ENCODE measurements at regions not wholly inside any gene's neighbourhood (a gene's known extent, or its start where the extent isn't known, plus 50 kb on each side); places are given as distances from the start of the nearest gene placed in this dataset.

GRCh38 chr22:49505337-49506009, 322.2 kb downstream of the BRD1 start:
- Histone ChIP-seq H3K9me2 (replicated peaks; ENCODE audit: insufficient read depth, low read length) (no peaks in the 10 kb centered on the region), H2AFZ (ENCODE audit: low read length) (no peak overlapping the region), H3K27ac (ENCODE audit: low read length) (no peak overlapping the region), H3K4me1 (ENCODE audit: low read length) (no peaks in the 10 kb centered on the region), H3K9ac (ENCODE audit: low read length) (no peak overlapping the region), H3F3A (ENCODE audit: insufficient read depth, low read length) (no peaks in the 10 kb centered on the region), H3K4me3 (ENCODE audit: low read length) (no peak overlapping the region), H4K20me1 (ENCODE audit: insufficient read depth, low read length) (no peaks in the 10 kb centered on the region), H3K27me3 (replicated peaks; ENCODE audit: insufficient read depth, low read length) (no peaks in the 10 kb centered on the region), H3K79me2 (ENCODE audit: low read length) (peaks cover 8% of the 10 kb centered on the region), H3K36me3 (replicated peaks; ENCODE audit: insufficient read depth, low read length) (no peaks in the 10 kb centered on the region), H3K9me3 (replicated peaks; ENCODE audit: insufficient read depth, low read length) (no peaks in the 10 kb centered on the region), H3K4me2 (ENCODE audit: low read depth, low read length) (no peak overlapping the region)
- no peak for DNase-seq
- TF ChIP-seq EZH2phosphoT487 (IDR thresholded peaks at IDR 0.05; ENCODE audit: low read length): no peak
- TF ChIP-seq CTCF (IDR thresholded peaks at IDR 0.05; ENCODE audit: low read length): no peak
- TF ChIP-seq EZH2 (optimal IDR thresholded peaks at IDR 0.05; ENCODE audit: low read depth, low read length): no peak

- no peak overlapping the region for H3K4me2 ChIP-seq (ENCODE audit: low read depth, low read length)
- no peaks in the 10 kb centered on the region for H4K20me1 ChIP-seq (ENCODE audit: insufficient read depth, low read length)
- H3K4me1 ChIP-seq (ENCODE audit: low read length): no peaks in the 10 kb centered on the region
- no peaks in the 10 kb centered on the region for H3K27me3 ChIP-seq (replicated peaks; ENCODE audit: insufficient read depth, low read length)
- H3K9me3 ChIP-seq (replicated peaks; ENCODE audit: insufficient read depth, low read length): no peaks in the 10 kb centered on the region
- TF ChIP-seq EZH2 (optimal IDR thresholded peaks at IDR 0.05; ENCODE audit: low read depth, low read length): no peak
- TF ChIP-seq EZH2phosphoT487 (IDR thresholded peaks at IDR 0.05; ENCODE audit: low read length): no peak
- TF ChIP-seq CTCF (IDR thresholded peaks at IDR 0.05; ENCODE audit: low read length): no peak
- no peak for DNase-seq
- no peak overlapping the region for H3K27ac ChIP-seq (ENCODE audit: low read length)
- no peak overlapping the region for H2AFZ ChIP-seq (ENCODE audit: low read length)
- H3K36me3 ChIP-seq (replicated peaks; ENCODE audit: insufficient read depth, low read length): no peaks in the 10 kb centered on the region
- H3F3A ChIP-seq (ENCODE audit: insufficient read depth, low read length): no peaks in the 10 kb centered on the region
- H3K79me2 ChIP-seq (ENCODE audit: low read length): peaks cover 15% of the 10 kb centered on the region
- H3K9ac ChIP-seq (ENCODE audit: low read length): no peak overlapping the region
- no peak overlapping the region for H3K4me3 ChIP-seq (ENCODE audit: low read length)
- no peaks in the 10 kb centered on the region for H3K9me2 ChIP-seq (replicated peaks; ENCODE audit: insufficient read depth, low read length)
Measured at GRCh38 chr22:49503896-49504521, 323.7 kb downstream of the BRD1 start.

- Histone ChIP-seq H3K9ac (ENCODE audit: low read length) (no peak overlapping the region), H3K4me1 (ENCODE audit: low read length) (no peaks in the 10 kb centered on the region), H3K9me2 (replicated peaks; ENCODE audit: insufficient read depth, low read length) (no peaks in the 10 kb centered on the region), H3K4me3 (ENCODE audit: low read length) (no peak overlapping the region), H3K27me3 (replicated peaks; ENCODE audit: insufficient read depth, low read length) (no peaks in the 10 kb centered on the region), H3K79me2 (ENCODE audit: low read length) (peaks cover 15% of the 10 kb centered on the region), H3K9me3 (replicated peaks; ENCODE audit: insufficient read depth, low read length) (no peaks in the 10 kb centered on the region), H2AFZ (ENCODE audit: low read length) (no peak overlapping the region), H4K20me1 (ENCODE audit: insufficient read depth, low read length) (no peaks in the 10 kb centered on the region), H3F3A (ENCODE audit: insufficient read depth, low read length) (no peaks in the 10 kb centered on the region), H3K4me2 (ENCODE audit: low read depth, low read length) (no peak overlapping the region), H3K36me3 (replicated peaks; ENCODE audit: insufficient read depth, low read length) (no peaks in the 10 kb centered on the region), H3K27ac (ENCODE audit: low read length) (no peak overlapping the region)
- DNase-seq: no peak
- TF ChIP-seq CTCF (IDR thresholded peaks at IDR 0.05; ENCODE audit: low read length) (no peak), EZH2 (optimal IDR thresholded peaks at IDR 0.05; ENCODE audit: low read depth, low read length) (no peak), EZH2phosphoT487 (IDR thresholded peaks at IDR 0.05; ENCODE audit: low read length) (no peak)
Measured at GRCh38 chr22:49503321-49503720, 324.4 kb downstream of the BRD1 start.

All from MM.1S (cell line).